ENCODE measurements at regions not wholly inside any gene's neighbourhood (a gene's known extent, or its start where the extent isn't known, plus 50 kb on each side); places are given as distances from the start of the nearest gene placed in this dataset.

DNA sequence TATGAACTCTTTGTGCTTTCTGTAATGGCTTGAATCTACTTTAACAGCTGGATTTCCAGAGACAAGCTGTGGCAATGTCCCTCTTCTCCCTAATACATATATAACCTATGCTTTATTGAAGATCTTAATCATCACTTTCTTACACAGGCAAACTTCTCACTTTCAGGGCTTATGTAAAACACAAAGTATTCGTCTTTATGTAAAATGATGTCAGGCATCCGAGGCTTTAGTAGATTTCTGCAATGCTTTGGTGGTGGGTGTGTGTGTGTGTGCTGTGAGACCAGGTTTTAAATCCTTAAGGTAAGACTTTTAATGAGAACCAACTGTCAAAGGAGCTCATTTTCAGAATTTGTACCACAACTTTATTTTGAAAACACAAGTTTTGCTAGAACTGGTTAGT, 70.0 kb upstream of the HMGA2 start:
- intact Hi-C loops (cut with micrococcal nuclease; ENCODE audit: unreplicated experiment): no loop called here
- CTCF ChIA-PET: no interaction called here

DNA sequence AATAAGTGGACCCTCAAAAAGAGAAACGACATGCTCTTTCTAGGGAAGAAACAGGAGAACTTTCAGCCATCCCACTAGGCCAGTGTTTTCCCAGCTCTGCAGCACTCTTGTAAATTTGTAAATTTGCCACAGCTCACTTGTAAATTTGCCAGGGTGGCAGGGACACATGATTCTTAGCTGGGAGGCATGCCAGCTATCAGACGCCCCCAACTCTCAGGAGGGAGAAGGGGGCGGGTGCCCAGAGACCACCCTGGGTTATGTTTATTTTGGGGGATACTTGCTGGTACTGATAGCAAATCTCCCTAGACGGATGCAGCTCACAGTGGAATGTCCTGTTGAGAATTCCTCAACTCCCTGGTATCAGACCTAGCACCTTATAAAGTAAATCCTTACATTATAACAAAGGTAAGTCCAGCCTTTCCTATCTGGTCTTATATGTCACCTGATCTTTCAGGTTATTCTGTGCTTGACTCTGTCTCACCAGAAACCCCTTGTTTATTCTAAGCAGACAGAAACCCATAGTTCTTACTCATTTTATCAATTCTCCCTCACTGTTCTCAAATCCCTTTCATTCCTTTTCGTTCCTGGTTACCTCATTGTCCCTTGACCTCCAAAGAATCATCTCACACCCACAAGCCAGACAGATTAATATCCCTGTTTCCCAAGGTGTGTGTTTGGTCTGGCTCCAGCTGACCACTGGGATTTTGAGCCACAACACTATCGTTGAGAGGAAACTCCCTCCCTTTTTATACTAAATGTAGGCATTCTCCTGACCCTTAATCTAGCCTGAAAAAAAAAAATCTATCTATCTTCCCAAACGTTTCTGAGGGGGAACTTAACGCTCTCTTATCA, 69.3 kb upstream of the HMGA2 start:
- in situ Hi-C loops (cut with HindIII; ENCODE audit: low pct_unique_long_range_greater_than_20kb, low sequenced_read_pairs) (no loop called here), intact Hi-C loops (cut with micrococcal nuclease; ENCODE audit: unreplicated experiment) (no loop called here)
- no peak overlapping the region for H3K4me3 ChIP-seq (ENCODE audit: low read depth in 2 of 2, low read length in 2 of 2)
- H3K4me1 ChIP-seq (ENCODE audit: control insufficient read depth, insufficient read depth, low read length): no peaks in the 10 kb centered on the region
- no TSS peak for BruUV-seq (replicated peaks)
- ATAC-seq (no peak), DNase-seq (ENCODE audit: low read depth, low spot score) (no peak)
- no peaks in the 10 kb centered on the region for H3K27me3 ChIP-seq (ENCODE audit: control insufficient read depth, insufficient read depth, low read length)
- H3K9me3 ChIP-seq (ENCODE audit: control insufficient read depth, insufficient read depth, low read depth, low read length): no peaks in the 10 kb centered on the region
- TF ChIP-seq, protein P1, sequence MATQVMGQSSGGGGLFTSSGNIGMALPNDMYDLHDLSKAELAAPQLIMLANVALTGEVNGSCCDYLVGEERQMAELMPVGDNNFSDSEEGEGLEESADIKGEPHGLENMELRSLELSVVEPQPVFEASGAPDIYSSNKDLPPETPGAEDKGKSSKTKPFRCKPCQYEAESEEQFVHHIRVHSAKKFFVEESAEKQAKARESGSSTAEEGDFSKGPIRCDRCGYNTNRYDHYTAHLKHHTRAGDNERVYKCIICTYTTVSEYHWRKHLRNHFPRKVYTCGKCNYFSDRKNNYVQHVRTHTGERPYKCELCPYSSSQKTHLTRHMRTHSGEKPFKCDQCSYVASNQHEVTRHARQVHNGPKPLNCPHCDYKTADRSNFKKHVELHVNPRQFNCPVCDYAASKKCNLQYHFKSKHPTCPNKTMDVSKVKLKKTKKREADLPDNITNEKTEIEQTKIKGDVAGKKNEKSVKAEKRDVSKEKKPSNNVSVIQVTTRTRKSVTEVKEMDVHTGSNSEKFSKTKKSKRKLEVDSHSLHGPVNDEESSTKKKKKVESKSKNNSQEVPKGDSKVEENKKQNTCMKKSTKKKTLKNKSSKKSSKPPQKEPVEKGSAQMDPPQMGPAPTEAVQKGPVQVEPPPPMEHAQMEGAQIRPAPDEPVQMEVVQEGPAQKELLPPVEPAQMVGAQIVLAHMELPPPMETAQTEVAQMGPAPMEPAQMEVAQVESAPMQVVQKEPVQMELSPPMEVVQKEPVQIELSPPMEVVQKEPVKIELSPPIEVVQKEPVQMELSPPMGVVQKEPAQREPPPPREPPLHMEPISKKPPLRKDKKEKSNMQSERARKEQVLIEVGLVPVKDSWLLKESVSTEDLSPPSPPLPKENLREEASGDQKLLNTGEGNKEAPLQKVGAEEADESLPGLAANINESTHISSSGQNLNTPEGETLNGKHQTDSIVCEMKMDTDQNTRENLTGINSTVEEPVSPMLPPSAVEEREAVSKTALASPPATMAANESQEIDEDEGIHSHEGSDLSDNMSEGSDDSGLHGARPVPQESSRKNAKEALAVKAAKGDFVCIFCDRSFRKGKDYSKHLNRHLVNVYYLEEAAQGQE (IDR thresholded peaks at IDR 0.05; ENCODE audit: insufficient read depth in 1 of 2, low read depth in 2 of 2, low read length in 1 of 2): no peak
- no peak for TF ChIP-seq SIN3A (IDR thresholded peaks at IDR 0.05; ENCODE audit: borderline replicate concordance, insufficient read depth, low read depth, low read length)
- POLR2A ChIA-PET: no interaction called here
- H3K27ac ChIP-seq (ENCODE audit: low read length): no peak overlapping the region
- H3K36me3 ChIP-seq (ENCODE audit: control insufficient read depth, insufficient read depth, low read length): no peaks in the 10 kb centered on the region
- CTCF ChIA-PET: no interaction called here

More for the DNA sequence above, 70.0 kb upstream of the HMGA2 start:
- ATAC-seq (no peak), DNase-seq (ENCODE audit: low read depth, low spot score) (no peak)
- no peaks in the 10 kb centered on the region for H3K36me3 ChIP-seq (ENCODE audit: control insufficient read depth, insufficient read depth, low read length)
- H3K27me3 ChIP-seq (ENCODE audit: control insufficient read depth, insufficient read depth, low read length): no peaks in the 10 kb centered on the region
- H3K4me3 ChIP-seq (ENCODE audit: low read depth in 2 of 2, low read length in 2 of 2): no peak overlapping the region
- POLR2A ChIA-PET: no interaction called here
- no peaks in the 10 kb centered on the region for H3K4me1 ChIP-seq (ENCODE audit: control insufficient read depth, insufficient read depth, low read length)
- in situ Hi-C loops (cut with HindIII; ENCODE audit: low pct_unique_long_range_greater_than_20kb, low sequenced_read_pairs): no loop called here
- no peak overlapping the region for H3K27ac ChIP-seq (ENCODE audit: low read length)
- no TSS peak for BruUV-seq (replicated peaks)
- no peaks in the 10 kb centered on the region for H3K9me3 ChIP-seq (ENCODE audit: control insufficient read depth, insufficient read depth, low read depth, low read length)
- no peak for TF ChIP-seq SIN3A (IDR thresholded peaks at IDR 0.05; ENCODE audit: borderline replicate concordance, insufficient read depth, low read depth, low read length)
- TF ChIP-seq, protein P2, sequence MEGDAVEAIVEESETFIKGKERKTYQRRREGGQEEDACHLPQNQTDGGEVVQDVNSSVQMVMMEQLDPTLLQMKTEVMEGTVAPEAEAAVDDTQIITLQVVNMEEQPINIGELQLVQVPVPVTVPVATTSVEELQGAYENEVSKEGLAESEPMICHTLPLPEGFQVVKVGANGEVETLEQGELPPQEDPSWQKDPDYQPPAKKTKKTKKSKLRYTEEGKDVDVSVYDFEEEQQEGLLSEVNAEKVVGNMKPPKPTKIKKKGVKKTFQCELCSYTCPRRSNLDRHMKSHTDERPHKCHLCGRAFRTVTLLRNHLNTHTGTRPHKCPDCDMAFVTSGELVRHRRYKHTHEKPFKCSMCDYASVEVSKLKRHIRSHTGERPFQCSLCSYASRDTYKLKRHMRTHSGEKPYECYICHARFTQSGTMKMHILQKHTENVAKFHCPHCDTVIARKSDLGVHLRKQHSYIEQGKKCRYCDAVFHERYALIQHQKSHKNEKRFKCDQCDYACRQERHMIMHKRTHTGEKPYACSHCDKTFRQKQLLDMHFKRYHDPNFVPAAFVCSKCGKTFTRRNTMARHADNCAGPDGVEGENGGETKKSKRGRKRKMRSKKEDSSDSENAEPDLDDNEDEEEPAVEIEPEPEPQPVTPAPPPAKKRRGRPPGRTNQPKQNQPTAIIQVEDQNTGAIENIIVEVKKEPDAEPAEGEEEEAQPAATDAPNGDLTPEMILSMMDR (IDR thresholded peaks at IDR 0.05): no peak
- no peak for TF ChIP-seq TCF7L2 (IDR thresholded peaks at IDR 0.05; ENCODE audit: low read depth, low read length)
- TF ChIP-seq, protein P1 (IDR thresholded peaks at IDR 0.05; ENCODE audit: insufficient read depth in 1 of 2, low read depth in 2 of 2, low read length in 1 of 2): no peak
- no peak for TF ChIP-seq POLR2AphosphoS5 (IDR thresholded peaks at IDR 0.05; ENCODE audit: low read depth, low read length)

All from Panc1 (cell line).